ENCODE measurements at regions not wholly inside any gene's neighbourhood (a gene's known extent, or its start where the extent isn't known, plus 50 kb on each side); places are given as distances from the start of the nearest gene placed in this dataset.
A peak's percentile ranks its signal among the peaks of the same experiment; 100 is the strongest.
"Not testable (repeated sequence)": the region's sequence is repeated elsewhere in the genome, so short reads cannot be mapped to it uniquely, and the experiment has no call there.

DNA sequence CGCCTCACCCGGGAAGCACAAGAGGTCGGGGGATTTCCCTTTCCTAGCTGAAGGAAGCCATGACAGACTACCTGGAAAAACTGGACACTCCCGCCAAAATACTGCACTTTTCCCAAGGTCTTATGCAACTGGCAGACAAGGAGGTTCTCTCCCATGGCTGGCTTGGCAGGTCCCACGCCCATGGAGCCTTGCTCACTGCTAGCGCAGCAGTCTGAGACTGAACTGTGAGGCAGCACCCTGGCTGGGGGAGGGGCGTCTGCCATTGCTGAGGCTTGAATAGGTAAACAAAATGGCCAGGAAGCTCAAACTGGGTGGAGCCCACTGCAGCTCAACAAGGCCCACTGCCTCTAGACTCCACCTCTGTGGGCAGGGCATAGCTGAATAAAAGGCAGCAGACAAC, 92.1 kb downstream of the C4BPA start:
- DNase-seq (ENCODE audit: low spot score in 2 of 2, unreplicated experiment in 2 of 2); H3K27me3 Mint-ChIP-seq (ENCODE audit: low read depth); H3K27ac Mint-ChIP-seq; H3K4me1 Mint-ChIP-seq; H3K36me3 Mint-ChIP-seq; H3K4me3 Mint-ChIP-seq: not testable (repeated sequence)
- H3K9me3 Mint-ChIP-seq: peaks cover 38% of the 10 kb centered on the region

DNA sequence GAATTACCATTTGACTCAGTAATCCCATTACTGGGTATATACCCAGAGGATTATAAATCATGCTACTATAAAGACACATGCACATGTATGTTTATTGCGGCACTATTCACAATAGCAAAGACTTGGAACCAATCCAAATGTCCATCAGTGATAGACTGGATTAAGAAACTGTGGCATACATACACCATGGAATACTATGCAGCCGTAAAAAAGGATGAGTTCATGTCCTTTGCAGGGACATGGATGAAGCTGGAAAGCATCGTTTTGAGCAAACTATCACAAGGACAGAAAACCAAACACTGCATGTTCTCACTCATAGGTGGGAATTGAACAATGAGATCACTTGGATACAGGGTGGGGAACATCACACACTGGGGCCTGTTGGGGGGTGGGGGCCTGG, 97.5 kb downstream of the C4BPA start:
- not testable (repeated sequence) for H3K4me1 Mint-ChIP-seq; H3K36me3 Mint-ChIP-seq; H3K4me3 Mint-ChIP-seq; H3K27me3 Mint-ChIP-seq (ENCODE audit: low read depth); H3K27ac Mint-ChIP-seq; DNase-seq (ENCODE audit: low spot score in 2 of 2, unreplicated experiment in 2 of 2)
- peaks cover 42% of the 10 kb centered on the region for H3K9me3 Mint-ChIP-seq

DNA sequence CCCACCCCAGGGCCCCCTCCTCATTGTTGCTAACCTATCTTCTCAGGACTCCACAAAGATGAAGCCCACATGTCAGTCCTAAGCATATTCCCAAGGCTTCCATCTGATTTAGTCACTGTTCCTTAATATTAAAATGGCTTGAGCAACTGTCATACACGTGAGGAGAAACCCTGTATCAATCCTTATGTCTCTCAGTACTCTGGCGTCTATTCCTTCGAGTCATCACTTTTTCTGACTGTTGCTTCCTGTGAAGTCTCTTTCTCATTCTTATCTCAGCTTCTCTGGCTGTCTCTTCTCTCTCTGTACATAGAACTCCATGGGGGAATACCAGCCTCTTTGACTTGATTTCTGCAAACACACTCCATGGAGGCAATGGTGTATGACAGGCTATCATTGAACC, 98.4 kb downstream of the C4BPA start:
- peaks cover 37% of the 10 kb centered on the region for H3K9me3 Mint-ChIP-seq

DNA sequence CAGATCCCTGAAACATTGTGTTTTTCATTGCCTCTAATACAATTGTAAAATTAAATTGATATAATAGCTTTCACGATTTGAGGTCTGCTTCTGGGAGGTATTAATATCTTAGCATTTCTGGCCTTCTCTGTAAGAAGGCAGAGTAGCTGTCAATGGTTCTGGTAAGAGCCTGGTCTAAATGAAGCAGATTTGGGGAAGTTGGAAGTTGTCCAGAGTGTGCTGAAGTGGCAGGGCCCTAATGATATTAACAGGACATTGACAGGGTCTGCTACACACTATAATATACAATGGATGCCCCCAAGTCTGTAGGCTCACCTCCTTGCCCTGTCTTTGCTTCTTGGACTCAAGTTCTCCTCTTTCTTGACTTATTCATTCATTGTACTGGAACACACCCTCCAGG, 99.5 kb downstream of the C4BPA start:
- no peak overlapping the region for H3K27ac Mint-ChIP-seq
- no peak overlapping the region for H3K4me3 Mint-ChIP-seq

More for the DNA sequence above, 98.4 kb downstream of the C4BPA start:
- H3K4me3 Mint-ChIP-seq: no peak overlapping the region
- H3K27ac Mint-ChIP-seq: no peak overlapping the region
- DNase-seq (ENCODE audit: low spot score in 2 of 2, unreplicated experiment in 2 of 2): no peak
- H3K4me1 Mint-ChIP-seq: no peaks in the 10 kb centered on the region
- peaks cover 5% of the 10 kb centered on the region for H3K36me3 Mint-ChIP-seq
- TF ChIP-seq, protein P1, sequence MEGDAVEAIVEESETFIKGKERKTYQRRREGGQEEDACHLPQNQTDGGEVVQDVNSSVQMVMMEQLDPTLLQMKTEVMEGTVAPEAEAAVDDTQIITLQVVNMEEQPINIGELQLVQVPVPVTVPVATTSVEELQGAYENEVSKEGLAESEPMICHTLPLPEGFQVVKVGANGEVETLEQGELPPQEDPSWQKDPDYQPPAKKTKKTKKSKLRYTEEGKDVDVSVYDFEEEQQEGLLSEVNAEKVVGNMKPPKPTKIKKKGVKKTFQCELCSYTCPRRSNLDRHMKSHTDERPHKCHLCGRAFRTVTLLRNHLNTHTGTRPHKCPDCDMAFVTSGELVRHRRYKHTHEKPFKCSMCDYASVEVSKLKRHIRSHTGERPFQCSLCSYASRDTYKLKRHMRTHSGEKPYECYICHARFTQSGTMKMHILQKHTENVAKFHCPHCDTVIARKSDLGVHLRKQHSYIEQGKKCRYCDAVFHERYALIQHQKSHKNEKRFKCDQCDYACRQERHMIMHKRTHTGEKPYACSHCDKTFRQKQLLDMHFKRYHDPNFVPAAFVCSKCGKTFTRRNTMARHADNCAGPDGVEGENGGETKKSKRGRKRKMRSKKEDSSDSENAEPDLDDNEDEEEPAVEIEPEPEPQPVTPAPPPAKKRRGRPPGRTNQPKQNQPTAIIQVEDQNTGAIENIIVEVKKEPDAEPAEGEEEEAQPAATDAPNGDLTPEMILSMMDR (IDR thresholded peaks at IDR 0.05; ENCODE audit: unreplicated experiment): no peak
- no peaks in the 10 kb centered on the region for H3K27me3 Mint-ChIP-seq (ENCODE audit: low read depth)

DNA sequence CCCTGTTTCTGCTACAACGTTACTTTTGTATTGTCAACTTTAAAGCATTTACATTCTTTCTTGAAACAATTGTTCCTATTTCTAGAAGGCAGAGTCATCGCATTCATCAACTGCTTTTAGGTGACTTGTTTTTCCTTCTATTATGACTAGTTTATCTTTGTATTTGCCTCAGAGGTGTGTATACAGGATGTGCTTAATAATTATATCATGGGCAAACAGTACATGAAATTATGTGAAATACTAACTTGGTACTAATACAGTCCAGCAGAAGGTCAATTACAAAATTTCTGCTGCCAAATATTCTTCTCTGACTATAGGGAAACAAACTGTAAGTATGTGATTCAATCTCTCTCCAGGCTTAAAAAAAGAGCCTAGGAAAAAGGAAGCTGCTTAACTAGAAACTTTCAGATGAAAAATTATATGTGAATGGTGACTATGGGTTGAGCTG, 101.6 kb downstream of the C4BPA start:
- TF ChIP-seq, protein P1 (IDR thresholded peaks at IDR 0.05; ENCODE audit: unreplicated experiment): no peak
- peaks cover 22% of the 10 kb centered on the region for H3K9me3 Mint-ChIP-seq
- no peak for DNase-seq (ENCODE audit: low spot score in 2 of 2, unreplicated experiment in 2 of 2)
- H3K27ac Mint-ChIP-seq: peak overlapping the region; percentile 2
- H3K4me1 Mint-ChIP-seq: no peaks in the 10 kb centered on the region
- no peaks in the 10 kb centered on the region for H3K27me3 Mint-ChIP-seq (ENCODE audit: low read depth)
- H3K36me3 Mint-ChIP-seq: peaks cover 6% of the 10 kb centered on the region
- no peak overlapping the region for H3K4me3 Mint-ChIP-seq

More for the DNA sequence above, 99.5 kb downstream of the C4BPA start:
- Mint-ChIP-seq H3K36me3 (peaks cover 5% of the 10 kb centered on the region), H3K27me3 (ENCODE audit: low read depth) (no peaks in the 10 kb centered on the region), H3K4me1 (no peaks in the 10 kb centered on the region), H3K9me3 (peaks cover 35% of the 10 kb centered on the region)
- DNase-seq (ENCODE audit: low spot score in 2 of 2, unreplicated experiment in 2 of 2): no peak
- TF ChIP-seq, protein P1 (IDR thresholded peaks at IDR 0.05; ENCODE audit: unreplicated experiment): no peak

DNA sequence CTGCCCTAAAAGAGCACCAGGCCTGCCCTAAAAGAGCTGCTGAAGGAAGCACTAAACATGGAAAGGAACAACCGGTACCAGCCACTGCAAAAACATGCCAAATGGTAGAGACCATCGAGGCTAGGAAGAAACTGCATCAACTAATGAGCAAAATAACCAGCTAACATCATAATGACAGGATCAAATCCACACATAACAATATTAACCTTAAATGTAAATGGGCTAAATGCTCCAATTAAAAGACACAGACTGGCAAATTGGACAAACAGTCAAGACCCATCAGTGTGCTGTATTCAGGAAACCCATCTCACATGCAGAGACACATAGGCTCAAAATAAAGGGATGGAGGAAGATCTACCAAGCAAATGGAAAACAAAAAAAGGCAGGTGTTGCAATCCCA, 104.7 kb downstream of the C4BPA start:
- DNase-seq (ENCODE audit: low spot score in 2 of 2, unreplicated experiment in 2 of 2); H3K4me3 Mint-ChIP-seq; H3K27me3 Mint-ChIP-seq (ENCODE audit: low read depth); H3K36me3 Mint-ChIP-seq; H3K27ac Mint-ChIP-seq; H3K4me1 Mint-ChIP-seq: not testable (repeated sequence)
- peaks cover 22% of the 10 kb centered on the region for H3K9me3 Mint-ChIP-seq

DNA sequence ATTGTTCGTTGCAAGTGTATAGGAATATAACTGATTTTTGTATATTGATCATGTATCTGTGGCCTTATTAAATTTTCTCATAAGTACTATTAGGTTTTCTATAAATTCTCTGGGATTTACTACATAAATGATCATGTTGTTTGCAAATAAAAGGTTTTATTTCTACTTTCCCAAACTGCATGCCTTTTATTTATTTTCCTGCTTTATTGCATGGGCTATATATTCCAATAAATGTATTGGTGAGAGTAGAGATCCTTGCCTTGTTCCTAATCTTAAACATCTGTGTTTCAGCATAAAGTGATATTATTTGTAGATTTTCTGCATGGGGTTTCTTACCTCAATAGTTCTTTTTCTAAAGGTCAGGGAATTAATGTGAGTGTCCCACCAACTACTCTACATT, 107.0 kb upstream of the CD55 start:
- Mint-ChIP-seq H3K4me3 (no peak overlapping the region), H3K27ac (no peak overlapping the region), H3K36me3 (peaks cover 8% of the 10 kb centered on the region), H3K9me3 (peaks cover 18% of the 10 kb centered on the region), H3K4me1 (peaks cover 13% of the 10 kb centered on the region), H3K27me3 (ENCODE audit: low read depth) (no peaks in the 10 kb centered on the region)
- TF ChIP-seq, protein P1 (IDR thresholded peaks at IDR 0.05; ENCODE audit: unreplicated experiment): no peak
- DNase-seq (ENCODE audit: low spot score in 2 of 2, unreplicated experiment in 2 of 2): no peak
